ENCODE measurements at regions not wholly inside any gene's neighbourhood (a gene's known extent, or its start where the extent isn't known, plus 50 kb on each side); places are given as distances from the start of the nearest gene placed in this dataset.

GRCh38 chr10:69738071-69738470, 63.6 kb upstream of the COL13A1 start:
- Histone ChIP-seq H3K79me2 (ENCODE audit: control insufficient read depth, insufficient read depth, low read length) (no peaks in the 10 kb centered on the region), H3K9me1 (ENCODE audit: control insufficient read depth, insufficient read depth, low read length) (no peaks in the 10 kb centered on the region), H3K9ac (ENCODE audit: insufficient read depth in 1 of 2, low read depth in 2 of 2, low read length in 2 of 2) (no peak overlapping the region; a peak in 1 of 4 replicates), H3K36me3 (ENCODE audit: control insufficient read depth, insufficient read depth, low read length) (no peaks in the 10 kb centered on the region), H2AFZ (ENCODE audit: low read depth, low read length) (no peak overlapping the region), H3K9me3 (replicated peaks; ENCODE audit: control insufficient read depth, insufficient read depth, low read depth, low read length) (no peaks in the 10 kb centered on the region), H3K27me3 (ENCODE audit: control insufficient read depth in 2 of 2, insufficient read depth in 2 of 2, low read length in 2 of 2) (peaks cover 0 to 22% of the 10 kb centered on the region in 2 experiments; a peak in 1 of 5 replicates), H3K4me3 (no peak overlapping the region), H3K4me1 (replicated peaks in 1 of 2; ENCODE audit: control insufficient read depth in 2 of 2, insufficient read depth in 2 of 2, low read length in 2 of 2) (peaks cover 6 to 18% of the 10 kb centered on the region in 2 experiments), H3K27ac (ENCODE audit: extremely low read depth, low read depth, low read length) (no peak overlapping the region), H3K4me2 (ENCODE audit: insufficient read depth, low read length) (no peak overlapping the region), H4K20me1 (replicated peaks; ENCODE audit: control insufficient read depth, insufficient read depth, low read length) (no peaks in the 10 kb centered on the region; the same call in none of the 2 replicates)
- no TSS peak for BruUV-seq (replicated peaks)
- no peak for DNase-seq (ENCODE audit: extremely low read depth in 1 of 4, low spot score in 3 of 4)
- ChIA-PET CTCF (ENCODE audit: low intra/inter-chr PET ratio) (no interaction called here), POLR2A (no interaction called here)
- intact Hi-C loops (cut with micrococcal nuclease): no loop called here
- TF ChIP-seq RFX7 (CRISPR knock-in tag; IDR thresholded peaks at IDR 0.05): no peak
- WGBS (ENCODE audit: insufficient coverage, low coverage, missing lambda C conversion rate): 8% methylated on average over 5 of the region's 5 CpGs
- no peak for ATAC-seq
- in situ Hi-C loops (cut with MboI): no loop called here
- FAIRE-seq: no peak

- ChIA-PET POLR2A (interaction anchor here (0.6 to 1.0 kb wide), 2 partner anchors 23 to 53 kb away, joined by 3 read pairs; no protein-coding TSS in a partner anchor), CTCF (ENCODE audit: low intra/inter-chr PET ratio) (no interaction called here)
- no peak overlapping the region for H3K4me2 ChIP-seq (ENCODE audit: insufficient read depth, low read length)
- no peak overlapping the region for H3K9ac ChIP-seq (ENCODE audit: insufficient read depth in 1 of 2, low read depth in 2 of 2, low read length in 2 of 2)
- WGBS (ENCODE audit: insufficient coverage, low coverage, missing lambda C conversion rate): 6% methylated on average over 6 of the region's 6 CpGs
- in situ Hi-C loops (cut with MboI): no loop called here
- no peak overlapping the region for H3K27ac ChIP-seq (ENCODE audit: extremely low read depth, low read depth, low read length)
- H3K9me3 ChIP-seq (replicated peaks; ENCODE audit: control insufficient read depth, insufficient read depth, low read depth, low read length): no peaks in the 10 kb centered on the region
- no peak for FAIRE-seq
- no peak for ATAC-seq
- peaks cover 0 to 31% of the 10 kb centered on the region in 2 experiments; a peak in 1 of 5 replicates for H3K27me3 ChIP-seq (ENCODE audit: control insufficient read depth in 2 of 2, insufficient read depth in 2 of 2, low read length in 2 of 2)
- DNase-seq (ENCODE audit: extremely low read depth in 1 of 4, low spot score in 3 of 4): no peak
- no peak for TF ChIP-seq TOE1 (IDR thresholded peaks at IDR 0.05; ENCODE audit: borderline replicate concordance)
- TF ChIP-seq TOE1 (CRISPR knock-in tag; IDR thresholded peaks at IDR 0.05; ENCODE audit: borderline replicate concordance, low read depth): no peak
- TF ChIP-seq THRAP3 (IDR thresholded peaks at IDR 0.05; ENCODE audit: borderline replicate concordance): no peak
- no peak for TF ChIP-seq ZNF764 (CRISPR knock-in tag; IDR thresholded peaks at IDR 0.05; ENCODE audit: low read depth)
- TF ChIP-seq ARID3B (CRISPR knock-in tag; IDR thresholded peaks at IDR 0.05; ENCODE audit: borderline replicate concordance): no peak
- TF ChIP-seq ZNF24 (IDR thresholded peaks at IDR 0.05): peak; percentile 92
- TF ChIP-seq ZNF184 (CRISPR knock-in tag; IDR thresholded peaks at IDR 0.05): peak; percentile 78
- TF ChIP-seq CXXC5 (CRISPR knock-in tag; IDR thresholded peaks at IDR 0.05): no peak
- TF ChIP-seq DDX20 (tag; IDR thresholded peaks at IDR 0.05; ENCODE audit: low read depth): no peak
- H2AFZ ChIP-seq (ENCODE audit: low read depth, low read length): no peak overlapping the region
- no peaks in the 10 kb centered on the region for H3K9me1 ChIP-seq (ENCODE audit: control insufficient read depth, insufficient read depth, low read length)
- H3K79me2 ChIP-seq (ENCODE audit: control insufficient read depth, insufficient read depth, low read length): no peaks in the 10 kb centered on the region
- peaks cover 6 to 15% of the 10 kb centered on the region in 2 experiments for H3K4me1 ChIP-seq (replicated peaks in 1 of 2; ENCODE audit: control insufficient read depth in 2 of 2, insufficient read depth in 2 of 2, low read length in 2 of 2)
- H3K36me3 ChIP-seq (ENCODE audit: control insufficient read depth, insufficient read depth, low read length): no peaks in the 10 kb centered on the region
- intact Hi-C loops (cut with micrococcal nuclease): no loop called here
- H3K4me3 ChIP-seq: no peak overlapping the region
- H4K20me1 ChIP-seq (replicated peaks; ENCODE audit: control insufficient read depth, insufficient read depth, low read length): no peaks in the 10 kb centered on the region; the same call in none of the 2 replicates
- BruUV-seq (replicated peaks): no TSS peak
These were observed 62.8 kb upstream of the COL13A1 start for GRCh38 chr10:69738858-69739435.

All from K562 (cell line).